Stimulated activated CD8-positive, alpha-beta memory T cell treated with anti-CD3 and anti-CD28 coated beads, Interleukin-12 subunit alpha, Interleukin-12 subunit beta, amount 100 ng/mL, for 4 hours (primary cell): ENCODE measurements at regions not wholly inside any gene's neighbourhood (a gene's known extent, or its start where the extent isn't known, plus 50 kb on each side); places are given as distances from the start of the nearest gene placed in this dataset.
"Not testable (repeated sequence)": the region's sequence is repeated elsewhere in the genome, so short reads cannot be mapped to it uniquely, and the experiment has no call there.

Experiments used
- DNase-seq: peaks from one replicate; pipeline ENCODE4 v3.0.0-alpha.2; 2020; ENCODE audit warnings: low read depth

DNA sequence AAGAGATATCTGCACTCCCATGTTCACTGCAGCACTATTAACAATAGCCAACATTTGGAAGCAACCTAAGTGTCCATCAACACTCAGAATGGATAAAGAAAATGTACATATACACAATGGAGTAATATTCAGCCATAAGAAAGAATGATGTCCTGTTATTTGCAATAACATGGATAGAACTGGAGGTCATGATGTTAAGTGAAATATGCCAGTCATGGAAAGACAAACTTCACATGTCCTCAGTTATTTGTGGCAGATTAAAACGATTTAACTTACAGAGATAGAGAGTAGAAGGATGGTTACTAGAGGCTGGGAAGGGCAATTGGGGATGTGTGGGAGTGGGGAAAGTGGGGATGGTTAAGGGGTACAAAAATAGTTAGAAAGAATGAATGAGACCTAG lies 110.3 kb upstream of the PCSK5 start:
- DNase-seq = no peak

DNA sequence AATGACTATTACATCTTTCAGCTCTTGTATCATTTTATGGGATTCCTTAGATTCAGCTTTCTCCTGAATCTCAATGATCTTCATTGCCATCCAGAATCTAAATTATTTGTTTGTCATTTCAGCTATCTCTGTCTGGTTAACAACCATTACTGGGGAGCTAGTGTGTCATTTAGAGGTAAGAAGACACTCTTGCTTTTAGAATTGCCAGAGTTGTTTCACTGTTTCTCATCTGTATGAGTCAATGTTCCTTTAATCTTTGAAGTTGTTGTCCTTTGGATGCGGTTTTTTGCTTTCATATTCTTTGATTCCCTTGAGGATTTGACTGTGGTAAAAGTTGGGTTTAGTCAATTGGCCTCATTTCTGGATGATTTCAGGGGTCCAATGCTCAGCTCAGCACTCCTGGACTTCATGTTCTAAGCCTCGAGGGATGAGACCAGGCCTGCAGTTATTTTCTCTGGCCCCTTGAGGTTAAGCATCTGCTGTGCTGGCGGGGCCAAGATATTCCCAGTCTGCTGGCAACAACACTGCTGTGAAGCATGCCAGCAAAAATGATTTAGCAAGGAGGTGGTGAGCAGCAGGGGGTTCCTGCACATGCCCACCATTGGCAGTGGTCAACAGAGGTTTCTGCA lies 102.4 kb upstream of the PCSK5 start:
- DNase-seq = no peak

DNA sequence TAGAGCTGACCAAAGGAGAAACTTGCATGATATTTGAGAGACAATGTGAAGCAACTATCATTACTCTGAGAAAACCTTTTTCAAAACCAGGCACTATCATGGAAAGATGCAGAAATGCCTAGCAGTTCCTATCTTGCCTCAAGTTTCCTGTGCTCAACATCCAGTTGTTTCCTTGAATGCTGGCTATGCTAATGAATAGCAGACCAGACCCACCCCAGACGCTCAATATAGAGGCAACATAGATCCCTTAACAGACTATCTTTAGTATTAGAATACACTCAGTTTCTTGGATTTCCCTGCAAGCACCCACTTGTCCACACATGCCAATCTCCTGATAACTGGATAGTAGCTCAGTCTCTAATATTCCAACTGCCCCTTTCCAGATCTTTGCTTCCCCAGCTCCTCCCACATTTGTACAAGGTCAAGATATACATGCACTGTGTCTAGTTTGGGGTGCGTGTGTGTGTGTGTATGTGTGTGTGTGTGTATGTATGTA lies 93.3 kb upstream of the PCSK5 start:
- DNase-seq = no peak

DNA sequence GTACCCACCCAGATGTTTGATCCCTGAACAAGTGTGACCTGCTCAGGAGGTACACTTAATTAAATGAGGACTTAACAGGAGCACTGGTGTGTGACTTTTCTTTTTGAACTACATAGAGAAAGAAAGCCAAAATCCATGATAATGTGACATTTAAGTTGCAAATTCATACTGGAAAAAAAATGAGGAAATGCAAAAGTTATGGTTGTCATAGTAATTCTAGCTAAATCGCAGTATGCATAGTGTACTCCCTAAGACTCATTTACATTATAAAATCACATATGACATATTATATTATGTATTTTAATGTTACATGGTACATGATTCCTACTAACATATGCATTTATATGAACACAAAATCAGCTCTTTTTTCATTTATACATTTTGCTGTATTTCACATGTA lies 92.0 kb upstream of the PCSK5 start:
- DNase-seq = no peak

DNA sequence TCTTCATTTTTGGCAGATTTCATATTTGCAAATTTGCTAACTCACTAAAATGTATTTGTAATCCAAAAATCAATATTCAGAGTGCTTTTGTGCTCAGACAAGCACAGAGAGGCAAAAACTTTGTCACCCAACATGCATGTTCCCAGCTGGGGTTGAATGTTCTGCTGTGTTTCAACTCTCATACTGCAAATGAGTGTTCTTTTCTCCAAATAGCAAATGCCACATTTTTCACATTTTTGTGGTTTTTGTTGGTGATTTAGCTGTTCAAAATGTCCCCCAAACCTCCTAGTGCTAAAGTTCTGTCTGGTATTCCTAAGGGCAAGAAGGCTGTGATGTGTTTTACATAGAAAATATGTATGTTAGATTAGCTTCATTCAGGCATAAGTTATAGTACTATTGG lies 87.3 kb upstream of the PCSK5 start:
- DNase-seq = no peak

DNA sequence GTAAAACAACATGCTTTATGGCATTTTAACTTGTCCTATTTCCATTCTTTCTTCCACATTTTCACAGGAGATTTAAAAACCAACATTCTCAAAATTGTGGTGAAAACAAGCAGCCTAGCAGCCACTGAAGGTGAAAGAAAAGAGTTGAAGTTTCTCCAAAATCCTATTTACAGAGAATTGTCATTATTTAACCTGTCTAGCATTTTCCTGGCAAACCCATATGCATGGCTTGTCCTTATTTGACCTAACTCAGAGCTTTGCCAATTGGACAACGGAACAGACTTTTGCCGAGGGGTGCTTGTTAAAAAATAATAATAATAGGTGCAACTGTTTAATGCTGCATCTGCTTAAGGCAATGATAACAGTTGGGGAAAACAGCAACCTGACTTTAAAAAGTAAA lies 80.4 kb upstream of the PCSK5 start:
- DNase-seq = no peak

DNA sequence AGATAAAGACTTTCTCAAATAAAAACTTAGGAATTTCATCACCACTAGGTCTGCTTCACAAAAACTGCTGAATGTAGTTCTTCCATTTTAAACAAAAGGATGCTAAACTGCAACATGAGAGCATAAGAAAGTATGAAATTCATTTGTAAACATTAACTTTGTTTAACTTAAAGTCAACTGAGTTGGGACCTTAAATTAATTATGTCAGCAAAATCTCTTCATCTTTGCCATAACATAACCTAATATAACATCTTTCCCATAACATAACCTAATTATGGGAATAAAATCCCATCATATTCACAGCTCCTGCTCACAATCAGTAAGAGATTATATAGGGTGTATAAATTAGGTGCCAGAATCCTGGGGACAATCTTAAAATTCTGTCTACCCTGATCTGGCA lies 78.8 kb upstream of the PCSK5 start:
- DNase-seq = no peak

DNA sequence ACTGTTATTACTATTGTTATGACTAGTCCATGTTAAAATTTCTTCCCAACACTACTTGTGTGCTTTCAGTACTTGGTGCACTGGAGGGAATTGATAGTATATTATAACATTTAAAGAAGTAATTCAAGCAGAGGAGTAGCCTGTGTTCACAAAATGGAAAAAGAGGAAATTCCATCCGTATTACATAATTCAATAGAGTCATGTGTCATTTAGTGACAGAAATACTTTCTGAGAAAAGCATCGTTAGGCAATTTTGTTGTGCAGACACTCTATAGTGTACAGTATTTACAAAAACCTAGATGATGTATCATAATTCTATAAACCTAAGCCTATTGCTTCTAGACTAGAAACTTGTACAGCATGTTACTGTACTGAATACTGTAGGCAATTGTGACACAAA lies 78.3 kb upstream of the PCSK5 start:
- no peak for DNase-seq

DNA sequence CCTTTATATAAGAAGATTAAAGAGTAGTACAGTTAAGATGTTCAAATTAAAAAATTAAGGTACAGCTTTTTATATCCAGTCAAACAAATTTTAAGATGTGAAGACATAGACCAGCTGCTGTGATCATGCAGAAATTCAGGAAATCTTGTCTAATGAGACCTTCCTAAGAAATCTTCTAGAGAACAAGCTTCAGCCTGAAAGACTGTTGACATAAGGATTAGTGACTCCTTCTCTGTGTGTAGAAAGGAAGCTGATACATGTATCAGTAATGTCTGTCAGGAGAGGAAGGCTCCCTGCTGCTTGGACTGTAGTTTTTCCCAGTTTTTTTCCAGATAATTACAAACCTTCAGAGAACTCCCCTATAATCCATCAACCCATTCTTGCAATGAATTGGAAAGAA lies 75.8 kb upstream of the PCSK5 start:
- DNase-seq = no peak

DNA sequence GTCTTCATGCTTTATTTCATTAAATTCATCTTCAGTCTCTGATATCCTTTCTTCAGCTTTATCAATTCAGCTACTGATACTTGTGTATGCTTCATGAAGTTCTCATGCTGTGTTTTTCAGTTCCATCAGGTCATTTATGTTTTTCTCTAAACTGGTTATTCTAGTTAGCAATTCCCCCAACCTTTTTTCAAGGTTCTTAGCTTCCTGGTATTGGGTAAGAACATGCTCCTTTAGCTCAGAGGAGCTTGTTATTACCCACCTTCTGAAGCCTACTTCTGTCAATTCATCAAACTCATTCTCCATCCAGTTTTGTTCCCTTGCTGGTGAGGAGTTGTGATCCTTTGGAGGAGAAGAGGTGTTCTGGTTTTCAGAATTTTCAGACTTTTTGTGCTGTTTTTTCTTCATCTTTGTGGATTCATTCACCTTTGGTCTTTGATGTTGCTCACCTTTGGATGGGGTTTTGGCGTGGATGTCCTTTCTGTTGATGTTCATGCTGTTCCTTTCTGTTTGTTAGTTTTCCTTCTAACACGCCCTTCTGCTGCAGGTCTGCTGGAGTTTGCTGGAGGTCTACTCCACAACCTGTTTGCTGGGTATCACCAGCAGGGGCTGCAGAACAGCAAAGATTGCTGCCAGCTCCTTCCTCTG lies 69.9 kb upstream of the PCSK5 start:
- DNase-seq = not testable (repeated sequence)

DNA sequence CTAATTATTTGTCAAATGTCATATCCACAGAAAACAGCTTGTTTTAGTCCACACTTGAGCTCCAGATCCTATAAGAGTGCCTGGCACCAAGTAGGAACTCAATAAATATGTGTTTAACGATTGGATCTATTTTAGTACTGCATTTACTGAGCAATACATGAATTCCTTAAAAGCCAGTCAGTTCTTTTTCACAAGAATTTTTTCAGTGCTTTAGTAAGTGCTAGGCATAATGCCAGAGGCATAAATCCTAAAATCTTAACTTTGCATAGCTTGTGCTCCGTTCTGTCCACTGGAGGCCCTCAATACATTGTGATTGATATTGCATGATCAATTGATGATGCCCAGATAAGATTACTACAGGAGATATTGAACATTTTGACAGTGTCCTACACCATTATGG lies 67.3 kb upstream of the PCSK5 start:
- DNase-seq = no peak

DNA sequence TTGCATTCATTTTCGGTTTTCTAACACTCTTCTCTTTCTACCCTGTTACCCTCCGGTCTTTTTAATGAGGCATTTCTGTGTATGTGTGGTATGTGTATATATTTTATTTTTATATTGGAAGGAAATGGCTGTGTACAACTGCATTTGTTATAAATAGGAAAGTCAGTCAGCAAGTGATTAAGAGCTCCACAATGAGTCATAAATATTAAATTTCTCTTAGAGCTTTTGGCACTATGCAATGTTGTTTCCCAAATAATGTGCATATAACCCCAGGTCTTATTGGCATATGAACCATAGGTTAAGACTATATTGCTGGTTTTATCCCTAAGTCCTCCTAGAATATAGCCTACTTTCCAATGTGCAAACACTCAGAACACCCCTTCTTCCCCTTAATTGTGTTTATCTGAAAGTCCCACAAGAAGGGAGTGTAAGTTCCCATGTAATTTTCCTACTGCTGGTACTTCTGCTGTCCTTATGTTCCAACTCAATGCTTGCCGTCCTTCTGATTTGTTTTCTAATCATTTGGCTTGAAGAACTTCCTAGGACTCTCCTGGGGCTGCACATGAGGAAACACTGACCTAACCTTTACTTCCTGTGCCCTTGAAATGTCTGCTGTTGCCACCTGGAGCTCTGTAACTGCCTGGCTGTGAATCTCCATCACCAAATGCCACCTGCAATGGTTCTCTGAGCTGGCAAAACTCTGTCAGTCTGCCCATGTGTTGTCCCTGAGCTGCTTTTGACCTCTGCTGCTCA lies 65.5 kb upstream of the PCSK5 start:
- no peak for DNase-seq

DNA sequence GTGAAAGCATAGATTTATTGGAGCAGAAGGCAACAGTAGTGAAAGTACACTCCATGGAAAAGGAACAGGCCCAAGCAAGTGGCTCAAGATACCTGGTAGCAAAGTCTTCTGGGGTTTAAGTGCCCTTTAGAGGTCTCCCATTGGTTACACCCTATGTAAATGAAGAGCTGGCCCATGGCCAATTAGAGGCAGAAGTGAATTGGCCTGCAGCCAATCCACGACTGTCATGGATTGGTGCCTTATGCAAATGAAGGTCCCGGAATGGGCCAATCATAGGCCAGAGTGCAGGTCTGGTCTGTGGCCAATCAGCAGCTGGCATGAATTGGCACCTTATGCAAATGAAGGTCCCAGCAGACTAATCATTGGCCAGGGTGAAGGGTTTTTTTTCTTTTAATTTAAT lies 64.2 kb upstream of the PCSK5 start:
- no peak for DNase-seq

DNA sequence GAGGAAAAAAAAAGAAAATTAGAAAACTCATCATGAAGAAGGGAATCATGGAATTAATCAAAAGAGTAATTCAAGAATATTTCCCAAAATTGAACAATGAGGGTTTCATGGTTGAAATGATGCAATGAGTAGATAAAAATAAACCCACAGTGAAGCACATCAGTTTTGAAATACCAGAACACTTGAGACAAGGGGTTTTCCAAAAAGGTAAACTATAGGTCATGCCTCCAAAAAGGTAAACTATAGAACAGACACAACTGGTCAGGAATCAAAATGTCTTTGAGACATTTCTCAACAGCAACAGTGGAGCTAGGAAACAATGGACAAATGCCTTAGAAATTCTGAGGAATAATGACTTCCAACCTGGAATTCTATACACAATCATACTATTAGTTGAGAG lies 60.2 kb upstream of the PCSK5 start:
- DNase-seq = no peak

DNA sequence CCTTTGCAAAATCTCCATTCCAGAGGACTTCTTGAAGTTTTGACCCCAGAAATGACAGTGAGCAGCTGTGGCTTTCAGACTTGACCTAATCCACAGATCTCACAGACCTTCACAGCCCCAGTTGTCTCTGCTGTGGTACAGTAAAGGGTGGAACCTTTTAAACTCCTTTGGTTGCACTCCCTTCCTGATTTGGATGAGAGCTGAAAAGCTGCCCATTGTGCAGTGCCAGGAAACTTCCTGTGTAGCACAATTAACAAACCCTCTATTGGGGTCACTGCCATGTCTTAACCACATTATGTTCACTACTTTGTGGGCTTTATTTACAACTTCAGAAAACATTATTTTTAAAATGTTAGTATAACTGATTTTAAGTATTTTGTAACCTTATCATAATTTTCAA lies 56.7 kb upstream of the PCSK5 start:
- no peak for DNase-seq

DNA sequence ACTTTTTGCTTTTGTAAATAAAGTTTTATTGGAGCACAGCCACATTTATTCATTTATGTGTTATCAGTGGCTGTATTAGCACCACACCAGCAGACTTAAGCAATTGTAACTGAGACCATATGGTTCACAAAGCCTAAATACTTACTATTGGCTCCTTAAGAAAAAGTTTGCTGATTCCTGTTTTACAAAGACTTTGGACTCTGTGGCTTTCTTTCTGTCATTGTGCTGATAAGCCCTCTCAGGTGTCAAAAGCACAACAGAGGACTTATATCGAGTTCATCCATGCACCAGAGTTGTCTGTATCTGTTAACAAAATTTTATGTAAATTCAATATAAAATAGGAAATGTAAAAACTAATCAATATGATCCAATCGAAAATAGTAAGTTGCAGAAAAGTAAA lies 55.6 kb upstream of the PCSK5 start:
- no peak for DNase-seq
